K562 (cell line): ENCODE measurements at regions not wholly inside any gene's neighbourhood (a gene's known extent, or its start where the extent isn't known, plus 50 kb on each side); places are given as distances from the start of the nearest gene placed in this dataset.

Experiments
- ATF6 ChIP-seq: sonication (generic); formaldehyde crosslinking; IDR thresholded peaks from 2 replicates; pipeline ENCODE4 v1.4.0; 2020; ENCODE audit warnings: mild to moderate bottlenecking, missing genetic modification reagents
- HNRNPH1 ChIP-seq: fragments of 200-400 bp; formaldehyde crosslinking; optimal IDR thresholded peaks from 2 replicates; pipeline ENCODE3; 2017; ENCODE audit warnings: low read depth, mild to moderate bottlenecking, low read length, moderate library complexity
- ILK ChIP-seq: fragments of 450-650 bp; IDR thresholded peaks from 2 replicates; pipeline ENCODE4 v1.6.1; 2016; ENCODE audit warnings: missing genetic modification characterization, low read depth, mild to moderate bottlenecking, missing compliant biosample characterization, moderate library complexity, borderline replicate concordance
- KLF13 ChIP-seq: fragments of 450-650 bp; IDR thresholded peaks from 2 replicates; pipeline ENCODE4 v1.6.1; 2016; ENCODE audit warnings: missing genetic modification characterization, low read depth, mild to moderate bottlenecking, missing compliant biosample characterization, moderate library complexity, borderline replicate concordance
- NR2F6 ChIP-seq: fragments of 450-650 bp; formaldehyde crosslinking; IDR thresholded peaks from 2 replicates; pipeline ENCODE4 v1.4.0; 2020; ENCODE audit warnings: mild to moderate bottlenecking
- RREB1 ChIP-seq: fragments of 250-450 bp; sonication (Bioruptor Pico); IDR thresholded peaks from 2 replicates; pipeline ENCODE4 v1.4.0; 2020
- SMARCB1 ChIP-seq: IDR thresholded peaks from 2 replicates; pipeline ENCODE4 v1.6.1; 2011; ENCODE audit warnings: improper control_type of control experiment, low read depth; ENCODE audit not compliant: insufficient read length
- TF ChIP-seq, protein P1 (sequence below): fragments of 250-450 bp; sonication (Bioruptor Pico); IDR thresholded peaks from 2 replicates; pipeline ENCODE4 v1.5.0; 2021

GRCh38 chr3:28586325-28586724 lies 237.7 kb upstream of the AZI2 start (continued):
- TF ChIP-seq KLF13 (no peak), SMARCB1 (no peak), RREB1 (CRISPR knock-in tag) (no peak), ILK (tag) (no peak), ATF6 (CRISPR knock-in tag) (no peak), NR2F6 (CRISPR knock-in tag) (no peak), HNRNPH1 (no peak)
- TF ChIP-seq, protein P1, sequence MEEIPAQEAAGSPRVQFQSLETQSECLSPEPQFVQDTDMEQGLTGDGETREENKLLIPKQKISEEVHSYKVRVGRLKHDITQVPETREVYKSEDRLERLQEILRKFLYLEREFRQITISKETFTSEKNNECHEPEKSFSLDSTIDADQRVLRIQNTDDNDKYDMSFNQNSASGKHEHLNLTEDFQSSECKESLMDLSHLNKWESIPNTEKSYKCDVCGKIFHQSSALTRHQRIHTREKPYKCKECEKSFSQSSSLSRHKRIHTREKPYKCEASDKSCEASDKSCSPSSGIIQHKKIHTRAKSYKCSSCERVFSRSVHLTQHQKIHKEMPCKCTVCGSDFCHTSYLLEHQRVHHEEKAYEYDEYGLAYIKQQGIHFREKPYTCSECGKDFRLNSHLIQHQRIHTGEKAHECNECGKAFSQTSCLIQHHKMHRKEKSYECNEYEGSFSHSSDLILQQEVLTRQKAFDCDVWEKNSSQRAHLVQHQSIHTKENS (CRISPR knock-in tag), result no peak
